ENCODE measurements at regions not wholly inside any gene's neighbourhood (a gene's known extent, or its start where the extent isn't known, plus 50 kb on each side); places are given as distances from the start of the nearest gene placed in this dataset.
"Not testable (repeated sequence)": the region's sequence is repeated elsewhere in the genome, so short reads cannot be mapped to it uniquely, and the experiment has no call there.

DNA sequence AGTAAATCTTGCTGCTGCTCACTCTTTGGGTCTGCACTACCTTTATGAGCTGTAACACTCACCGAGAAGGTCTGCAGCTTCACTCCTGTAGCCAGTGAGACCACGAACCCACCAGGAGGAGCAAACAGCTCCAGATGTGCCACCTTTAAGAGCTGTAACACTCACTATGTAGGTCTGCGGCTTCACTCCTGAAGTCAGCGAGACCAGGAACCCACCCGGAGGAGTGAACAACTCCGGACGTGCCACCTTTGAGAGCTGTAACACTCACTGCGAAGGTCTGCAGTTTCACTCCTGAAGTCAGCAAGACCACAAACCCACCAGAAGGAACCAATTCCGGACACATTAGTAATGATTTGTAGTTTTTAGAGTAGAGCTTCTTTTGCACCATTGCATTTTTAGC, 481.9 kb downstream of the PCDH7 start:
- TF ChIP-seq, protein P1, sequence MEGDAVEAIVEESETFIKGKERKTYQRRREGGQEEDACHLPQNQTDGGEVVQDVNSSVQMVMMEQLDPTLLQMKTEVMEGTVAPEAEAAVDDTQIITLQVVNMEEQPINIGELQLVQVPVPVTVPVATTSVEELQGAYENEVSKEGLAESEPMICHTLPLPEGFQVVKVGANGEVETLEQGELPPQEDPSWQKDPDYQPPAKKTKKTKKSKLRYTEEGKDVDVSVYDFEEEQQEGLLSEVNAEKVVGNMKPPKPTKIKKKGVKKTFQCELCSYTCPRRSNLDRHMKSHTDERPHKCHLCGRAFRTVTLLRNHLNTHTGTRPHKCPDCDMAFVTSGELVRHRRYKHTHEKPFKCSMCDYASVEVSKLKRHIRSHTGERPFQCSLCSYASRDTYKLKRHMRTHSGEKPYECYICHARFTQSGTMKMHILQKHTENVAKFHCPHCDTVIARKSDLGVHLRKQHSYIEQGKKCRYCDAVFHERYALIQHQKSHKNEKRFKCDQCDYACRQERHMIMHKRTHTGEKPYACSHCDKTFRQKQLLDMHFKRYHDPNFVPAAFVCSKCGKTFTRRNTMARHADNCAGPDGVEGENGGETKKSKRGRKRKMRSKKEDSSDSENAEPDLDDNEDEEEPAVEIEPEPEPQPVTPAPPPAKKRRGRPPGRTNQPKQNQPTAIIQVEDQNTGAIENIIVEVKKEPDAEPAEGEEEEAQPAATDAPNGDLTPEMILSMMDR (IDR thresholded peaks at IDR 0.05; ENCODE audit: poor library complexity), result not testable (repeated sequence)
- not testable (repeated sequence) for TF ChIP-seq EZH2 (IDR thresholded peaks at IDR 0.05; ENCODE audit: borderline replicate concordance)
